D341Med (cell line): ENCODE measurements at regions not wholly inside any gene's neighbourhood (a gene's known extent, or its start where the extent isn't known, plus 50 kb on each side); places are given as distances from the start of the nearest gene placed in this dataset.
"Not testable (repeated sequence)": the region's sequence is repeated elsewhere in the genome, so short reads cannot be mapped to it uniquely, and the experiment has no call there.

Source experiments
- DNase-seq: peaks from one replicate; pipeline ENCODE4 v3.0.0; 2012; ENCODE audit warnings: low spot score

DNA sequence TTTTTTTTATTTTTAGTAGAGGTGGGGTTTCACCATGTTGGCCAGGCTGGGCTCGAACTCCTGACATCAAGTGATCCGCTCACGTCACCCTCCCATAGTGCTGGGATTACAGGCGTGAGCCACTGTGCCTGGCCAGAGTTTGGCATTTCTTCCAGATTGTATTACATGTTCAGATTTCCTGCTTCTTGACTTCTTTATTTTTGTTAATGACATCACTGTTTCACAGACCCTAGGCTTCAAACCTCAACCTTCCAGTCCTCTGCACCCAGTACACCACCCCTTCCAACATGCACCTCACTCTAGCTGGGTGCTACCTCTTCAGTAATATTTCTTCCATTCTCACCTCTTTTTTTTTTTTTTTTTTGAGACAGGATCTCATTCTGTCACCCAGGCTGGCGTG is 53.6 kb upstream of the ZFHX3 start:
- no peak for DNase-seq

- not testable (repeated sequence) for DNase-seq
Observed at GRCh38 chr16:73099601-73100000, 51.7 kb upstream of the ZFHX3 start.
